HUDEP-2 (cell line): ENCODE measurements at regions not wholly inside any gene's neighbourhood (a gene's known extent, or its start where the extent isn't known, plus 50 kb on each side); places are given as distances from the start of the nearest gene placed in this dataset.

Source experiments
- DNase-seq, 76 experiments: peaks; one replicate each; lab custom pipeline; 2025; ENCODE audit not compliant: unreplicated experiment in 76 of 76; lab: John Stamatoyannopoulos, UW

- DNase-seq: no peak
Measured at GRCh38 chr16:81185416-81185815, 53.1 kb upstream of the BCO1 start.

GRCh38 chr16:81181013-81181720, 57.3 kb upstream of the BCO1 start:
- no peak for DNase-seq

GRCh38 chr16:81180578-81180977, 57.9 kb upstream of the BCO1 start:
- no peak for DNase-seq

- no peak for DNase-seq
Measured at GRCh38 chr16:81179219-81179618, 59.3 kb upstream of the BCO1 start.

- DNase-seq: no peak
Measured at GRCh38 chr16:81175325-81175891, 63.1 kb upstream of the BCO1 start.

- DNase-seq: no peak
Measured at GRCh38 chr16:81174644-81175324, 63.7 kb upstream of the BCO1 start.

GRCh38 chr16:81172769-81173658, 65.5 kb upstream of the BCO1 start:
- no peak for DNase-seq

GRCh38 chr16:81170824-81171223, 67.7 kb upstream of the BCO1 start:
- DNase-seq: peak in 1 of 76 experiments; percentile 2

- DNase-seq: no peak
Measured at GRCh38 chr16:81168406-81168805, 70.1 kb upstream of the BCO1 start.

- no peak for DNase-seq
Measured at GRCh38 chr16:81167851-81168250, 70.6 kb upstream of the BCO1 start.

- no peak for DNase-seq
Measured at GRCh38 chr16:81166417-81167300, 70.5 kb upstream of the GCSH start.

- no peak for DNase-seq
Measured at GRCh38 chr16:81165411-81166097, 69.4 kb upstream of the GCSH start.

GRCh38 chr16:81164958-81165357, 68.8 kb upstream of the GCSH start:
- DNase-seq: no peak

GRCh38 chr16:81164481-81164880, 68.3 kb upstream of the GCSH start:
- no peak for DNase-seq

- DNase-seq: no peak
Measured at GRCh38 chr16:81163671-81164070, 67.5 kb upstream of the GCSH start.

- no peak for DNase-seq
Measured at GRCh38 chr16:81158964-81159363, 62.8 kb upstream of the GCSH start.

- DNase-seq: no peak
Measured at GRCh38 chr16:81155769-81156168, 59.6 kb upstream of the GCSH start.

- no peak for DNase-seq
Measured at GRCh38 chr16:81151648-81152310, 55.6 kb upstream of the GCSH start.

- no peak for DNase-seq
Measured at GRCh38 chr16:81149614-81150013, 53.4 kb upstream of the GCSH start.
